ENCODE measurements at regions not wholly inside any gene's neighbourhood (a gene's known extent, or its start where the extent isn't known, plus 50 kb on each side); places are given as distances from the start of the nearest gene placed in this dataset.

DNA sequence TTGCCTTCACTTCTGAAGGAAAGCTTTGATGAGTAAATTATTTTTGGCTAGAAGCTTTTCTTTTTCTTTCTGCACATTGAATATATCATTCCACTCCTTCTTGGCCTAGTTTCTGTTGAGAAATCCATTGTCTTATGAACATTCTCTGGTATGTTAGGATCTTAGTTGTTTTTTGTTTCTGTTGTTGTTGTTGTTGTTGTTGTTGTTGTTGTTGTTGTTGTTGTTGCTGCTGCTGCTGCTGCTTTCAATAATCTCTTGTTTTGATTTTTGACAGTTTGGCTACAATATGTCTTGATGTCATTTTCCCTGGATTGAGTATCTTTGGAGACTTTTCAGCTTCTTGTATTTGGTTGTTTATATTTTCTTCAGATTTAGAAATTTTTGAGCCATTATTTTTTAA lies 836.5 kb upstream of the MAN1A1 start:
- H3K9me3 Mint-ChIP-seq = no peaks in the 10 kb centered on the region
- H3K4me3 ChIP-seq = no peak overlapping the region
- no peaks in the 10 kb centered on the region for H3K27me3 ChIP-seq (ENCODE audit: insufficient read depth)
- no peaks in the 10 kb centered on the region for H3K36me3 Mint-ChIP-seq (ENCODE audit: low read depth)
- TF ChIP-seq ZNF331 (CRISPR knock-in tag; IDR thresholded peaks at IDR 0.05; ENCODE audit: low read depth) (no peak), ZNF114 (CRISPR knock-in tag; IDR thresholded peaks at IDR 0.05) (no peak), NANOG (IDR thresholded peaks at IDR 0.05; ENCODE audit: borderline replicate concordance) (no peak), CREB1 (CRISPR knock-in tag; IDR thresholded peaks at IDR 0.05; ENCODE audit: low read depth) (no peak), JUNB (IDR thresholded peaks at IDR 0.05; ENCODE audit: unreplicated experiment) (no peak), STAT1 (IDR thresholded peaks at IDR 0.05; ENCODE audit: unreplicated experiment) (no peak)
- TF ChIP-seq, protein P1, sequence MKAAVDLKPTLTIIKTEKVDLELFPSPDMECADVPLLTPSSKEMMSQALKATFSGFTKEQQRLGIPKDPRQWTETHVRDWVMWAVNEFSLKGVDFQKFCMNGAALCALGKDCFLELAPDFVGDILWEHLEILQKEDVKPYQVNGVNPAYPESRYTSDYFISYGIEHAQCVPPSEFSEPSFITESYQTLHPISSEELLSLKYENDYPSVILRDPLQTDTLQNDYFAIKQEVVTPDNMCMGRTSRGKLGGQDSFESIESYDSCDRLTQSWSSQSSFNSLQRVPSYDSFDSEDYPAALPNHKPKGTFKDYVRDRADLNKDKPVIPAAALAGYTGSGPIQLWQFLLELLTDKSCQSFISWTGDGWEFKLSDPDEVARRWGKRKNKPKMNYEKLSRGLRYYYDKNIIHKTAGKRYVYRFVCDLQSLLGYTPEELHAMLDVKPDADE (IDR thresholded peaks at IDR 0.05) = no peak
- TF ChIP-seq, protein P2, sequence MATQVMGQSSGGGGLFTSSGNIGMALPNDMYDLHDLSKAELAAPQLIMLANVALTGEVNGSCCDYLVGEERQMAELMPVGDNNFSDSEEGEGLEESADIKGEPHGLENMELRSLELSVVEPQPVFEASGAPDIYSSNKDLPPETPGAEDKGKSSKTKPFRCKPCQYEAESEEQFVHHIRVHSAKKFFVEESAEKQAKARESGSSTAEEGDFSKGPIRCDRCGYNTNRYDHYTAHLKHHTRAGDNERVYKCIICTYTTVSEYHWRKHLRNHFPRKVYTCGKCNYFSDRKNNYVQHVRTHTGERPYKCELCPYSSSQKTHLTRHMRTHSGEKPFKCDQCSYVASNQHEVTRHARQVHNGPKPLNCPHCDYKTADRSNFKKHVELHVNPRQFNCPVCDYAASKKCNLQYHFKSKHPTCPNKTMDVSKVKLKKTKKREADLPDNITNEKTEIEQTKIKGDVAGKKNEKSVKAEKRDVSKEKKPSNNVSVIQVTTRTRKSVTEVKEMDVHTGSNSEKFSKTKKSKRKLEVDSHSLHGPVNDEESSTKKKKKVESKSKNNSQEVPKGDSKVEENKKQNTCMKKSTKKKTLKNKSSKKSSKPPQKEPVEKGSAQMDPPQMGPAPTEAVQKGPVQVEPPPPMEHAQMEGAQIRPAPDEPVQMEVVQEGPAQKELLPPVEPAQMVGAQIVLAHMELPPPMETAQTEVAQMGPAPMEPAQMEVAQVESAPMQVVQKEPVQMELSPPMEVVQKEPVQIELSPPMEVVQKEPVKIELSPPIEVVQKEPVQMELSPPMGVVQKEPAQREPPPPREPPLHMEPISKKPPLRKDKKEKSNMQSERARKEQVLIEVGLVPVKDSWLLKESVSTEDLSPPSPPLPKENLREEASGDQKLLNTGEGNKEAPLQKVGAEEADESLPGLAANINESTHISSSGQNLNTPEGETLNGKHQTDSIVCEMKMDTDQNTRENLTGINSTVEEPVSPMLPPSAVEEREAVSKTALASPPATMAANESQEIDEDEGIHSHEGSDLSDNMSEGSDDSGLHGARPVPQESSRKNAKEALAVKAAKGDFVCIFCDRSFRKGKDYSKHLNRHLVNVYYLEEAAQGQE (IDR thresholded peaks at IDR 0.05; ENCODE audit: unreplicated experiment) = no peak
- TF ChIP-seq, protein P3, sequence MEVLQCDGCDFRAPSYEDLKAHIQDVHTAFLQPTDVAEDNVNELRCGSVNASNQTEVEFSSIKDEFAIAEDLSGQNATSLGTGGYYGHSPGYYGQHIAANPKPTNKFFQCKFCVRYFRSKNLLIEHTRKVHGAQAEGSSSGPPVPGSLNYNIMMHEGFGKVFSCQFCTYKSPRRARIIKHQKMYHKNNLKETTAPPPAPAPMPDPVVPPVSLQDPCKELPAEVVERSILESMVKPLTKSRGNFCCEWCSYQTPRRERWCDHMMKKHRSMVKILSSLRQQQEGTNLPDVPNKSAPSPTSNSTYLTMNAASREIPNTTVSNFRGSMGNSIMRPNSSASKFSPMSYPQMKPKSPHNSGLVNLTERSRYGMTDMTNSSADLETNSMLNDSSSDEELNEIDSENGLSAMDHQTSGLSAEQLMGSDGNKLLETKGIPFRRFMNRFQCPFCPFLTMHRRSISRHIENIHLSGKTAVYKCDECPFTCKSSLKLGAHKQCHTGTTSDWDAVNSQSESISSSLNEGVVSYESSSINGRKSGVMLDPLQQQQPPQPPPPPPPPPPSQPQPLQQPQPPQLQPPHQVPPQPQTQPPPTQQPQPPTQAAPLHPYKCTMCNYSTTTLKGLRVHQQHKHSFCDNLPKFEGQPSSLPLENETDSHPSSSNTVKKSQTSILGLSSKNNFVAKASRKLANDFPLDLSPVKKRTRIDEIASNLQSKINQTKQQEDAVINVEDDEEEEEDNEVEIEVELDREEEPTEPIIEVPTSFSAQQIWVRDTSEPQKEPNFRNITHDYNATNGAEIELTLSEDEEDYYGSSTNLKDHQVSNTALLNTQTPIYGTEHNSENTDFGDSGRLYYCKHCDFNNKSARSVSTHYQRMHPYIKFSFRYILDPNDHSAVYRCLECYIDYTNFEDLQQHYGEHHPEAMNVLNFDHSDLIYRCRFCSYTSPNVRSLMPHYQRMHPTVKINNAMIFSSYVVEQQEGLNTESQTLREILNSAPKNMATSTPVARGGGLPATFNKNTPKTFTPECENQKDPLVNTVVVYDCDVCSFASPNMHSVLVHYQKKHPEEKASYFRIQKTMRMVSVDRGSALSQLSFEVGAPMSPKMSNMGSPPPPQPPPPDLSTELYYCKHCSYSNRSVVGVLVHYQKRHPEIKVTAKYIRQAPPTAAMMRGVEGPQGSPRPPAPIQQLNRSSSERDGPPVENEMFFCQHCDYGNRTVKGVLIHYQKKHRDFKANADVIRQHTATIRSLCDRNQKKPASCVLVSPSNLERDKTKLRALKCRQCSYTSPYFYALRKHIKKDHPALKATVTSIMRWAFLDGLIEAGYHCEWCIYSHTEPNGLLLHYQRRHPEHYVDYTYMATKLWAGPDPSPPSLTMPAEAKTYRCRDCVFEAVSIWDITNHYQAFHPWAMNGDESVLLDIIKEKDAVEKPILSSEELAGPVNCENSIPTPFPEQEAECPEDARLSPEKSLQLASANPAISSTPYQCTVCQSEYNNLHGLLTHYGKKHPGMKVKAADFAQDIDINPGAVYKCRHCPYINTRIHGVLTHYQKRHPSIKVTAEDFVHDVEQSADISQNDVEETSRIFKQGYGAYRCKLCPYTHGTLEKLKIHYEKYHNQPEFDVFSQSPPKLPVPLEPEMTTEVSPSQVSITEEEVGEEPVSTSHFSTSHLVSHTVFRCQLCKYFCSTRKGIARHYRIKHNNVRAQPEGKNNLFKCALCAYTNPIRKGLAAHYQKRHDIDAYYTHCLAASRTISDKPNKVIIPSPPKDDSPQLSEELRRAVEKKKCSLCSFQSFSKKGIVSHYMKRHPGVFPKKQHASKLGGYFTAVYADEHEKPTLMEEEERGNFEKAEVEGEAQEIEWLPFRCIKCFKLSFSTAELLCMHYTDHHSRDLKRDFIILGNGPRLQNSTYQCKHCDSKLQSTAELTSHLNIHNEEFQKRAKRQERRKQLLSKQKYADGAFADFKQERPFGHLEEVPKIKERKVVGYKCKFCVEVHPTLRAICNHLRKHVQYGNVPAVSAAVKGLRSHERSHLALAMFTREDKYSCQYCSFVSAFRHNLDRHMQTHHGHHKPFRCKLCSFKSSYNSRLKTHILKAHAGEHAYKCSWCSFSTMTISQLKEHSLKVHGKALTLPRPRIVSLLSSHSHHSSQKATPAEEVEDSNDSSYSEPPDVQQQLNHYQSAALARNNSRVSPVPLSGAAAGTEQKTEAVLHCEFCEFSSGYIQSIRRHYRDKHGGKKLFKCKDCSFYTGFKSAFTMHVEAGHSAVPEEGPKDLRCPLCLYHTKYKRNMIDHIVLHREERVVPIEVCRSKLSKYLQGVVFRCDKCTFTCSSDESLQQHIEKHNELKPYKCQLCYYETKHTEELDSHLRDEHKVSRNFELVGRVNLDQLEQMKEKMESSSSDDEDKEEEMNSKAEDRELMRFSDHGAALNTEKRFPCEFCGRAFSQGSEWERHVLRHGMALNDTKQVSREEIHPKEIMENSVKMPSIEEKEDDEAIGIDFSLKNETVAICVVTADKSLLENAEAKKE (CRISPR knock-in tag; IDR thresholded peaks at IDR 0.05) = no peak
- ATAC-seq (no peak), DNase-seq (ENCODE audit: low spot score) (no peak)
- no peak overlapping the region for H2AFZ ChIP-seq
- peaks cover under 1% of the 10 kb centered on the region for H3K27me3 Mint-ChIP-seq (ENCODE audit: insufficient read depth, low read depth, poor library complexity)
- H3K4me2 ChIP-seq = no peak overlapping the region
- H4K20me1 ChIP-seq (replicated peaks; ENCODE audit: insufficient read depth) = no peaks in the 10 kb centered on the region
- H3K36me3 ChIP-seq (ENCODE audit: insufficient read depth) = no peaks in the 10 kb centered on the region
- H3K4me1 Mint-ChIP-seq = no peaks in the 10 kb centered on the region
- no peaks in the 10 kb centered on the region; the same call in 1 of the 2 replicates for H3K9me2 ChIP-seq (ENCODE audit: insufficient read depth)
- H3K4me3 Mint-ChIP-seq = no peak overlapping the region
- no peaks in the 10 kb centered on the region for H3K79me2 ChIP-seq (replicated peaks; ENCODE audit: insufficient read depth)
- H3K4me1 ChIP-seq (ENCODE audit: insufficient read depth) = no peaks in the 10 kb centered on the region
- no peak overlapping the region for H3K27ac ChIP-seq (ENCODE audit: low read depth)
- no peaks in the 10 kb centered on the region for H3F3A ChIP-seq (replicated peaks; ENCODE audit: low read depth)
- H3K27ac Mint-ChIP-seq = no peak overlapping the region
